ENCODE measurements at regions not wholly inside any gene's neighbourhood (a gene's known extent, or its start where the extent isn't known, plus 50 kb on each side); places are given as distances from the start of the nearest gene placed in this dataset.

GRCh38 chr11:106533046-106533445 lies 455.6 kb downstream of the AASDHPPT start:
- TF ChIP-seq POLR2A (IDR thresholded peaks at IDR 0.05) (no peak), CTCF (IDR thresholded peaks at IDR 0.05) (no peak)
